ENCODE measurements at regions not wholly inside any gene's neighbourhood (a gene's known extent, or its start where the extent isn't known, plus 50 kb on each side); places are given as distances from the start of the nearest gene placed in this dataset.

DNA sequence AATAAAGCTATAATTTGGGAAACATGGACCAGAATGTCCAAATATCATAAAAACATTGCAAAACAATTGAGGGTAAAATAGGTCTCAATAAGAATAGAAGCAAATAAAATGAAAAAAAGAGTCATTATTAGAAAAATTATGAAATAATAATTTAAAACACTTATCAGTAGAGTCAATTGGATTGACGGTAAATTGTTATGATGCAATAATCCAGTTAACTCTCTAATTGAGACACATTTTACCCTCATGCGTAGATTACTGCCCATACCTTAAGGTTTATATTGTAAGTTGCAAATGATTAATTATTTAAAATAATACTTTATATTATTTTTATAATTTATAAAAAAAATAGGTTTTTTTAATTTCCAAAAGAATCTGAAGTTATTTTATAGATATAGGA is 73.4 kb upstream of the POU1F1 start:
- H3K36me3 ChIP-seq (ENCODE audit: control insufficient read depth in 4 of 4, insufficient read depth in 3 of 4, low read depth in 1 of 4, low read length in 3 of 4) = no peaks in the 10 kb centered on the region
- H3K4me1 ChIP-seq (ENCODE audit: control insufficient read depth in 4 of 4, insufficient read depth in 4 of 4, low read length in 3 of 4) = peaks cover 0 to 3% (median 2%) of the 10 kb centered on the region in 4 donors
- TF ChIP-seq, protein P1, sequence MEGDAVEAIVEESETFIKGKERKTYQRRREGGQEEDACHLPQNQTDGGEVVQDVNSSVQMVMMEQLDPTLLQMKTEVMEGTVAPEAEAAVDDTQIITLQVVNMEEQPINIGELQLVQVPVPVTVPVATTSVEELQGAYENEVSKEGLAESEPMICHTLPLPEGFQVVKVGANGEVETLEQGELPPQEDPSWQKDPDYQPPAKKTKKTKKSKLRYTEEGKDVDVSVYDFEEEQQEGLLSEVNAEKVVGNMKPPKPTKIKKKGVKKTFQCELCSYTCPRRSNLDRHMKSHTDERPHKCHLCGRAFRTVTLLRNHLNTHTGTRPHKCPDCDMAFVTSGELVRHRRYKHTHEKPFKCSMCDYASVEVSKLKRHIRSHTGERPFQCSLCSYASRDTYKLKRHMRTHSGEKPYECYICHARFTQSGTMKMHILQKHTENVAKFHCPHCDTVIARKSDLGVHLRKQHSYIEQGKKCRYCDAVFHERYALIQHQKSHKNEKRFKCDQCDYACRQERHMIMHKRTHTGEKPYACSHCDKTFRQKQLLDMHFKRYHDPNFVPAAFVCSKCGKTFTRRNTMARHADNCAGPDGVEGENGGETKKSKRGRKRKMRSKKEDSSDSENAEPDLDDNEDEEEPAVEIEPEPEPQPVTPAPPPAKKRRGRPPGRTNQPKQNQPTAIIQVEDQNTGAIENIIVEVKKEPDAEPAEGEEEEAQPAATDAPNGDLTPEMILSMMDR (IDR thresholded peaks at IDR 0.05; ENCODE audit: low read depth, low read length, missing input control) = no peak
- no peak for TF ChIP-seq NR2F2 (IDR thresholded peaks at IDR 0.05)
- TF ChIP-seq HNF4A (conservative IDR thresholded peaks at IDR 0.05) = no peak
- TF ChIP-seq TAF1 (conservative IDR thresholded peaks at IDR 0.05) = no peak
- no peaks in the 10 kb centered on the region for H3K9me3 ChIP-seq (ENCODE audit: control insufficient read depth in 4 of 4, low read length in 3 of 4)
- H3K4me3 ChIP-seq (ENCODE audit: low read depth in 1 of 3, low read length in 3 of 3) = no peak overlapping the region
- WGBS = 81% methylated on average over 2 of the region's 2 CpGs
- DNase-seq (ENCODE audit: low spot score) = no peak
- H3K9ac ChIP-seq (ENCODE audit: low read depth in 1 of 2, low read length in 2 of 2) = no peak overlapping the region
- no peak overlapping the region for H3K27ac ChIP-seq (ENCODE audit: low read depth in 1 of 2, low read length in 2 of 2)
- no peaks in the 10 kb centered on the region for H3K27me3 ChIP-seq (ENCODE audit: control insufficient read depth in 4 of 4, insufficient read depth in 4 of 4, low read length in 3 of 4)

DNA sequence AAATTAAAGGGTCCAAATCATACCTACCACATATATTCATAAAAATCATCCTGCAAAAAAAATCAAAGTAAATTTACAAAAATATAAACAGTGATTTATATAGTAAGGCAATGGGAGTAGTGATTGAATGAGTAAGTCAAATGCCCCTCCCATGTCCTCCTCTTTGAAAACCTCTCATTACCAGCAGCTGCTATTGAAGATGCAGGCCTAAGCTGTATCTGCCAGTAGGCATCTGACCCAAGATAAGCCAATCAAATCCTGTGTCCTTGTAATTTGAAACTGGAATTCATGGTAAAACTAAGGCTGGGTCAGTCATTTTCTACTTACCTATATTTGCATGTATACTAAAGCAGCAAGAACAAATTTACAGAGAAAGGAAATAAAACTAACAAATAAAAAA is 60.4 kb upstream of the POU1F1 start:
- Histone ChIP-seq H3K27me3 (ENCODE audit: control insufficient read depth in 4 of 4, insufficient read depth in 4 of 4, low read length in 3 of 4) (no peaks in the 10 kb centered on the region), H3K4me1 (ENCODE audit: control insufficient read depth in 4 of 4, insufficient read depth in 4 of 4, low read length in 3 of 4) (no peaks in the 10 kb centered on the region), H3K9ac (ENCODE audit: low read depth in 1 of 2, low read length in 2 of 2) (no peak overlapping the region), H3K36me3 (ENCODE audit: control insufficient read depth in 4 of 4, insufficient read depth in 3 of 4, low read depth in 1 of 4, low read length in 3 of 4) (no peaks in the 10 kb centered on the region), H3K9me3 (ENCODE audit: control insufficient read depth in 4 of 4, low read length in 3 of 4) (no peaks in the 10 kb centered on the region), H3K4me3 (ENCODE audit: low read depth in 1 of 3, low read length in 3 of 3) (no peak overlapping the region), H3K27ac (ENCODE audit: low read depth in 1 of 2, low read length in 2 of 2) (no peak overlapping the region)
- TF ChIP-seq YY1 (IDR thresholded peaks at IDR 0.05) (no peak), GABPA (IDR thresholded peaks at IDR 0.05 in 1 of 2, conservative IDR thresholded peaks at IDR 0.05 in 1 of 2) (no peak)
- TF ChIP-seq, protein P2, sequence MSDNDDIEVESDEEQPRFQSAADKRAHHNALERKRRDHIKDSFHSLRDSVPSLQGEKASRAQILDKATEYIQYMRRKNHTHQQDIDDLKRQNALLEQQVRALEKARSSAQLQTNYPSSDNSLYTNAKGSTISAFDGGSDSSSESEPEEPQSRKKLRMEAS (IDR thresholded peaks at IDR 0.05) = no peak
- TF ChIP-seq, protein P3, sequence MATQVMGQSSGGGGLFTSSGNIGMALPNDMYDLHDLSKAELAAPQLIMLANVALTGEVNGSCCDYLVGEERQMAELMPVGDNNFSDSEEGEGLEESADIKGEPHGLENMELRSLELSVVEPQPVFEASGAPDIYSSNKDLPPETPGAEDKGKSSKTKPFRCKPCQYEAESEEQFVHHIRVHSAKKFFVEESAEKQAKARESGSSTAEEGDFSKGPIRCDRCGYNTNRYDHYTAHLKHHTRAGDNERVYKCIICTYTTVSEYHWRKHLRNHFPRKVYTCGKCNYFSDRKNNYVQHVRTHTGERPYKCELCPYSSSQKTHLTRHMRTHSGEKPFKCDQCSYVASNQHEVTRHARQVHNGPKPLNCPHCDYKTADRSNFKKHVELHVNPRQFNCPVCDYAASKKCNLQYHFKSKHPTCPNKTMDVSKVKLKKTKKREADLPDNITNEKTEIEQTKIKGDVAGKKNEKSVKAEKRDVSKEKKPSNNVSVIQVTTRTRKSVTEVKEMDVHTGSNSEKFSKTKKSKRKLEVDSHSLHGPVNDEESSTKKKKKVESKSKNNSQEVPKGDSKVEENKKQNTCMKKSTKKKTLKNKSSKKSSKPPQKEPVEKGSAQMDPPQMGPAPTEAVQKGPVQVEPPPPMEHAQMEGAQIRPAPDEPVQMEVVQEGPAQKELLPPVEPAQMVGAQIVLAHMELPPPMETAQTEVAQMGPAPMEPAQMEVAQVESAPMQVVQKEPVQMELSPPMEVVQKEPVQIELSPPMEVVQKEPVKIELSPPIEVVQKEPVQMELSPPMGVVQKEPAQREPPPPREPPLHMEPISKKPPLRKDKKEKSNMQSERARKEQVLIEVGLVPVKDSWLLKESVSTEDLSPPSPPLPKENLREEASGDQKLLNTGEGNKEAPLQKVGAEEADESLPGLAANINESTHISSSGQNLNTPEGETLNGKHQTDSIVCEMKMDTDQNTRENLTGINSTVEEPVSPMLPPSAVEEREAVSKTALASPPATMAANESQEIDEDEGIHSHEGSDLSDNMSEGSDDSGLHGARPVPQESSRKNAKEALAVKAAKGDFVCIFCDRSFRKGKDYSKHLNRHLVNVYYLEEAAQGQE (IDR thresholded peaks at IDR 0.05) = no peak
- no peak for DNase-seq (ENCODE audit: low spot score)

DNA sequence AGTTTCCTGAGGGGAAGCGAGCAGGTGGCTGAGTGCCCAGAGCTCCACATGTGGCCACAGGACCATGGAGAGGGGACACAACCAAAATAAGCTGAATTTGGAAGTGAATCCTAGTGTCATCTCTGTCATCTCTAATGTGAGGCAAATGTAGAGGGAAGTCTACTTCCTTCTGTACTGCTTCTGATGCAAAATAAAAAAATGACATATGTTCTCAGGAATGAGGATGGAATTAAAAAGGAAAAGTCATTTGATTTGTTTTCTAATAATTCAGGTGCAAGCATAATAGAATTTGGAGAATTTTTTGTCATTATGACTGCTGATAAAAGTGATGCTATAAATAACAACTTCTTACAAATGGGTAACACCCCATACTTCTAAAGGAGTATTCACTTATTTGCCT is 59.5 kb upstream of the POU1F1 start:
- H3K9ac ChIP-seq (ENCODE audit: low read depth in 1 of 2, low read length in 2 of 2) = no peak overlapping the region
- no peaks in the 10 kb centered on the region for H3K36me3 ChIP-seq (ENCODE audit: control insufficient read depth in 4 of 4, insufficient read depth in 3 of 4, low read depth in 1 of 4, low read length in 3 of 4)
- H3K9me3 ChIP-seq (ENCODE audit: control insufficient read depth in 4 of 4, low read length in 3 of 4) = no peaks in the 10 kb centered on the region
- H3K4me3 ChIP-seq (ENCODE audit: low read depth in 1 of 3, low read length in 3 of 3) = no peak overlapping the region
- no peaks in the 10 kb centered on the region for H3K27me3 ChIP-seq (ENCODE audit: control insufficient read depth in 4 of 4, insufficient read depth in 4 of 4, low read length in 3 of 4)
- H3K27ac ChIP-seq (ENCODE audit: low read depth in 1 of 2, low read length in 2 of 2) = no peak overlapping the region
- no peaks in the 10 kb centered on the region for H3K4me1 ChIP-seq (ENCODE audit: control insufficient read depth in 4 of 4, insufficient read depth in 4 of 4, low read length in 3 of 4)
- WGBS = 64% methylated on average over 1 of the region's 1 CpG
- no peak for DNase-seq (ENCODE audit: low spot score)
- TF ChIP-seq FOXA2 (IDR thresholded peaks at IDR 0.05) (no peak), TAF1 (conservative IDR thresholded peaks at IDR 0.05) (no peak), YY1 (IDR thresholded peaks at IDR 0.05) (no peak), NR2F2 (IDR thresholded peaks at IDR 0.05) (no peak), RAD21 (IDR thresholded peaks at IDR 0.05) (no peak), RXRA (IDR thresholded peaks at IDR 0.05) (no peak), HNF4G (IDR thresholded peaks at IDR 0.05) (no peak), JUND (IDR thresholded peaks at IDR 0.05) (no peak), SP1 (IDR thresholded peaks at IDR 0.05) (no peak), GABPA (IDR thresholded peaks at IDR 0.05 in 1 of 2, conservative IDR thresholded peaks at IDR 0.05 in 1 of 2) (no peak), EGR1 (IDR thresholded peaks at IDR 0.05; ENCODE audit: low read depth in 2 of 2) (no peak)
- TF ChIP-seq, protein P1 (IDR thresholded peaks at IDR 0.05; ENCODE audit: low read depth, low read length, missing input control) = no peak
- TF ChIP-seq, protein P2 (IDR thresholded peaks at IDR 0.05) = no peak
- TF ChIP-seq, protein P4, sequence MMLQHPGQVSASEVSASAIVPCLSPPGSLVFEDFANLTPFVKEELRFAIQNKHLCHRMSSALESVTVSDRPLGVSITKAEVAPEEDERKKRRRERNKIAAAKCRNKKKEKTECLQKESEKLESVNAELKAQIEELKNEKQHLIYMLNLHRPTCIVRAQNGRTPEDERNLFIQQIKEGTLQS (IDR thresholded peaks at IDR 0.05) = no peak
- TF ChIP-seq, protein P3 (IDR thresholded peaks at IDR 0.05) = no peak

Data from liver (tissue), 8 donors.